ENCODE measurements at regions not wholly inside any gene's neighbourhood (a gene's known extent, or its start where the extent isn't known, plus 50 kb on each side); places are given as distances from the start of the nearest gene placed in this dataset.
A peak's percentile ranks its signal among the peaks of the same experiment; 100 is the strongest.
"Not testable (repeated sequence)": the region's sequence is repeated elsewhere in the genome, so short reads cannot be mapped to it uniquely, and the experiment has no call there.

GRCh38 chr17:54347495-54347894 is 524.8 kb downstream of the KIF2B start:
- DNase-seq (ENCODE audit: low read depth), result no peak
- no peak for TF ChIP-seq CTCF (IDR thresholded peaks at IDR 0.05; ENCODE audit: insufficient read depth, low read depth, low read length, missing control alignments)

GRCh38 chr17:54348234-54348633 is 525.5 kb downstream of the KIF2B start:
- DNase-seq (ENCODE audit: low read depth), result no peak
- no peak overlapping the region for H3K4me3 ChIP-seq (ENCODE audit: low read depth, low read length)
- no peak for TF ChIP-seq CTCF (IDR thresholded peaks at IDR 0.05; ENCODE audit: insufficient read depth, low read depth, low read length, missing control alignments)

More at GRCh38 chr17:54347495-54347894, 524.8 kb downstream of the KIF2B start:
- no peak overlapping the region for H3K4me3 ChIP-seq (ENCODE audit: low read depth, low read length)

GRCh38 chr17:54353789-54354525 is 531.2 kb downstream of the KIF2B start:
- no peak for TF ChIP-seq CTCF (IDR thresholded peaks at IDR 0.05; ENCODE audit: insufficient read depth, low read depth, low read length, missing control alignments)
- H3K4me3 ChIP-seq (ENCODE audit: low read depth, low read length), result peak overlapping the region; percentile 52
- DNase-seq (ENCODE audit: low read depth), result peak; percentile 24

GRCh38 chr17:54361073-54361472 is 538.3 kb downstream of the KIF2B start:
- not testable (repeated sequence) for DNase-seq (ENCODE audit: low read depth); H3K4me3 ChIP-seq (ENCODE audit: low read depth, low read length)

- no peak for TF ChIP-seq CTCF (IDR thresholded peaks at IDR 0.05; ENCODE audit: insufficient read depth, low read depth, low read length, missing control alignments)
- no peak overlapping the region for H3K4me3 ChIP-seq (ENCODE audit: low read depth, low read length)
- DNase-seq (ENCODE audit: low read depth), result no peak
These were observed 531.7 kb upstream of the TOM1L1 start for GRCh38 chr17:54368906-54369305.

GRCh38 chr17:54372069-54372749 is 528.4 kb upstream of the TOM1L1 start:
- no peak for TF ChIP-seq CTCF (IDR thresholded peaks at IDR 0.05; ENCODE audit: insufficient read depth, low read depth, low read length, missing control alignments)
- no peak overlapping the region for H3K4me3 ChIP-seq (ENCODE audit: low read depth, low read length)
- no peak for DNase-seq (ENCODE audit: low read depth)

- H3K4me3 ChIP-seq (ENCODE audit: low read depth, low read length), result no peak overlapping the region
- TF ChIP-seq CTCF (IDR thresholded peaks at IDR 0.05; ENCODE audit: insufficient read depth, low read depth, low read length, missing control alignments), result no peak
- no peak for DNase-seq (ENCODE audit: low read depth)
These were observed 526.7 kb upstream of the TOM1L1 start for GRCh38 chr17:54373970-54374369.

- not testable (repeated sequence) for H3K4me3 ChIP-seq (ENCODE audit: low read depth, low read length); DNase-seq (ENCODE audit: low read depth)
These were observed 524.2 kb upstream of the TOM1L1 start for GRCh38 chr17:54376409-54376808.

All from GM12865 (cell line).